T-helper 2 cell (primary cell): ENCODE measurements at regions not wholly inside any gene's neighbourhood (a gene's known extent, or its start where the extent isn't known, plus 50 kb on each side); places are given as distances from the start of the nearest gene placed in this dataset.
A peak's percentile ranks its signal among the peaks of the same experiment; 100 is the strongest.

Experiments
- DNase-seq, 5 experiments: peaks; one replicate each; pipeline versions ENCODE4 v3.0.0 to v3.0.0-alpha.2; 2012 to 2022

DNA sequence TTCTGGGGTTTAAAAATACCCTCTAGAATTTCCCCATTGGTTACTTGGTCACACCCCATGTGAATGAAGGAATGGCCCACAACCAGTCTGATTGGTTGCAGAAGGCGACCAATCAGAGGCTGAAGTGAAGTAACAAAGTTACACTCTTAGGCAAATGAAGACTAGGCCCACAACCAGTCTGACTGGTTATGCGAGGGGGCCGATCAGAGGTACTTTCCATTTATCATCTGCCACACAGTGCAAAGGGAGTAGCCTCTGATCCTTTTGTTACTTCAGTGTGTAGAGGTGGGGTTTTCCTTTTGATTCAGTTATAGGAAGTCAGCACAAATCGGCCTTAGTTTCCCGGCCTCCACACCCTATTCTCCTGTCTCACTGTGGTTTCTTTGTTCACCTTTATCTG, 61.2 kb upstream of the SGK1 start:
- peak in 1 of 5 experiments; percentile 27 for DNase-seq

DNA sequence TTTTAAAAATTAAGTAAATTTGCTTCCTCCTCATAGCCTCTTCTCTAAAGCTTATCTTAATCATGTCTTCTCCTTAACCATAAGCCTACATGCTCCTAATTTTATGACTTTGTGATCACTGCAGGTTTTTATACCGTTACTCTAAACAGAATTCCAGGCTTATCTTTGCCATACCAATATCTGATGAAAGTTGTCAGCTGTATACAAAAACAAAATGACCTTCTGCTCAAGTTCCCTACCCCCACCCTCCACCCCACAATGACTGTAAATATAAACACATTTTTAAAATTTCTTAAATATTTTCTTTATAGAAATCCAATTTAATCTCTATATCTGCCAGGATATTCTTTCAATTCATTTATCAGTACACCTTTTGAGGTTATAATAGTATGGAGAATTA, 60.5 kb upstream of the SGK1 start:
- DNase-seq = no peak

DNA sequence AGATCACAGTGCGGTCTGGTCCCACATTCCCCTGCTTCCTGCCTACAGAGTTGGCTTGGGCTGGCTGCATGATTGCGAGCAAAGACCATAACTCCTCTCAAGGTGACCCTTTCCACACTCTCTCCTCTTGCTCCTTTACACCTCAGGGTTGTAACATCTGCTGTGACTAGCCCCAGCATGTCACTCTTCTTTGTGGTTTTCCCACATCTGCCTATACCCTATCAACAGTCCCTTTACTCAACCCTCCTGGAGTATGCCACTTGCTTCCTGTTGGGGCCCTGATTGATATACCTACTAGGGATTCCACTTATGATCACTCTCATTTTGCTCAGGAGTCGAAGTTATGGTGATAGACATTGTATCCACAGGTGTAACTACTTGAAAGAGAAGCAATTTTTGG, 58.9 kb upstream of the SGK1 start:
- no peak for DNase-seq

DNA sequence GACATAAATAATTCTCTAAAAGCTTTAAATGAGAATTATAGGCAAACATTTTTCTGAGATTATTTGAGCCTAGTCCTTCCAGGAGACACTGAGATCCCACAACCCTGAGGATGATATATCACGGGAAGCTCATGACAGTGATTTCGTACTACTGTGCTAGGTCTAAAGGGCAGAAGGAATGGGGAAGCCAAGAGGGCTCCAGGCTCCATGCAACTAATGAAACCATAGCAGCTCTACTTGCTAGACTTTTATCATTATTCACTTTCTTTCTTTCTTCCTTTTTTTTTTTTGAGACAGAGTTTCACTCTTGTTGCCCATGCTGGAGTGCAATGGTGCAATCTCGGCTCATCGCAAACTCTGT, 57.3 kb upstream of the SGK1 start:
- no peak for DNase-seq

DNA sequence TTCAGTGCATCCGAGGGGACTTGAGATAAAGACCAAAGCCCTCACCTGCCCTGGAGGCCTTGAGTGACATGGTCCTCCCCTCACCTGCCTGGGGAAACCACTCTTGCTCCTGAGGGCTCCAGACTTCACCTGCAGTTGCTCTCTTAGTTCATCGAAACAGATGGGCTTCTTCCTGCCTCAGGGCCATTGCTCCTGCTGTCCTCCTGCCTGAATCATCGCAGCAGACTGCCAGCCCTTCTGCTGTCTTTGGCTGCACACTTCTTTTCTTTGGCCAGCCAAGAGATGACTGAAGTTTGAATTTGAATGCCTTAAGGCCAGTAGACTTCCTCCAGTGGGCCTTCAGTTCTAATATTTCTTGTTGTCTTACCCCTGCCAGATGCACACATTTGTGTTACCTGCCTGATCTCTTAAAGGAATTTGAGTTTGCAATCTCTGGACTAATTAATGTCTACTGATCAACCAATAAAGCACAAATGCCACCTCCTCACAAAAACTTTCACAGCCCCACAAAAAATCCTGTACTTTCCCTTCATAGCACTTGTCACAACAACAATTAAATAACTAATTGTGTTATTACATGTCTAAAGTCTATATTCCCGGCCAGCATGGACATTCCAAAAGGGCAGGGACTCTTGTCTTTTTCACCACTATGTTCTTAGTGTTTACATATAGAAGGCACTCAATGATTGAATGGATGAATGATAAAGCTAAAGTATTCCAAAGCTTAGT, 56.7 kb upstream of the SGK1 start:
- DNase-seq = no peak

DNA sequence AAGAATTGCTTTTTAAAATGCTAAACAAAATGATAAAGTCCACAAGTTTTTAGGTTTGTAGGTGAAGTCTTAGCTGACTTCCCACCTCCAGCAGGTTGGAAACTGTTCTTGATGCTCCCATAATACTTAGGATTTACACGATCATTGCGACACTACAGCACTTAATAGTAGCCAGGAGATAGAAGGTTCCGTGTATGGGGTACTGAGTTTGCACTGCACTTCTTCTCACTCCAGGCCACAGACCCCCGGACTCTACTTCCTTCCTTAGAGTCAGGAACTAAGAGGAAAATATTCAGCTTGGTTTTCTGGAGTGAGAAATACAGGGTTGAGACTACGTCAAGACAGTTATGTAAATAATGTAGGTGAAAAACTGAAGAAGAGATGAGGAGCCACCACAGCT, 56.1 kb upstream of the SGK1 start:
- no peak for DNase-seq

DNA sequence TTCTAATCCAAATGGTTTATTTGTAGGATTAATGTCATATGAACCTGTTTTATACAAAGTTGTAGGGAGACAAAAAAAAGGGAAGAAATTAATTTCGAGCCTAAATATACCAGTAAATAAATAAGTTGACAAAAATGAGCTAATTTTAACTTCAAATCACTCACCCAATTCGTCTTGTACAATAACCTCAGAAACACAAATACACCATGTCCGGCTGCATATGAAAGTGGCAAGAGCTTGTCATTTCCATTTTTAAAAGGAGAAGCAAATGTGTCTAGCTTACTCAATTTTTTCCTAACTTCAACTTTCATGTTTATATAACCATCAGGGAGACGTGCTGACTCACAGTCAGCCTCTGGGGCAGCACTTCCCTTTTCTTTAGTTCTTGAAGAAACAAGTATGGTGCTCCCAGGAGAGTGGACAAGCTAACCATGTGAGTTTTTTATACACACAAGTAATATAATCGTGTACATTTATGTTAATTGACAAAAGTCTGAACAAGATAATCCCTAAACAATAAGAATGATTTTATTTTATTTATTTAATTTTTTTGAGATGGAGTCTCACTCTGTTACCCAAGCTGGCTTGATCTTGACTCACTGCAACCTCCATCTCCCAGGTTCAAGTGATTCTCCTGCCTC, 55.5 kb upstream of the SGK1 start:
- DNase-seq = peak in 1 of 5 experiments; percentile 8

DNA sequence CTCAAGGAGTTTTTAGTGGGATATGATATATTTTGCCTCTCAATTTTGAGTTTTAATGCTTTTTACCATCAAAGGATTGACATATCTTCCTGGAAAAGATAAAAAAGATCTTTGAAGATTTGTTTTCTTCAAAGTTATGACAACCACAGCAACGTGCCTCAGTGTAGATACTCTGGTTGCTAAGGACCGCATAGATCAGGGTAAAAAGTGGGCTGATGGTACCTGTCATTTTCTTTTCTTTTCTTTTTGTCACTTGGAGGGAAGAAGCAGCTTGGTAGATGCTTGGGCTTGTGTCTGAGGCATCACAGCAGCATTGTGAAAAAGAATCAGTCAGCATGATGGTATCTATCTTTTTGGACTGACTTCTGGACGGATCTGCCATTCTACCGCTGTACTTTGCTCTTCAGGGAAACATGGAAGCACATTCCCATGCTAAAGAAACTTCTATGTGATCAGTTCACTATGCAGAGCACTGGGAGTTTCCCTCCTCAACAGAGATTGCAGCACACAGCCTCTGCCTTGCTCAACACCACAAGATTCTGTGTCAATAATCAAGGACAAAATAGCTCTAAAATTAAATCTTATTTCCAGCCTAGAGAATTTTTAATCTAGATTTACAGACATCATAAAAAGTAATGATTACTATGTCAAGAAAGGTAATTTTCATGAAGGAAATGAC, 54.8 kb upstream of the SGK1 start:
- DNase-seq = no peak

DNA sequence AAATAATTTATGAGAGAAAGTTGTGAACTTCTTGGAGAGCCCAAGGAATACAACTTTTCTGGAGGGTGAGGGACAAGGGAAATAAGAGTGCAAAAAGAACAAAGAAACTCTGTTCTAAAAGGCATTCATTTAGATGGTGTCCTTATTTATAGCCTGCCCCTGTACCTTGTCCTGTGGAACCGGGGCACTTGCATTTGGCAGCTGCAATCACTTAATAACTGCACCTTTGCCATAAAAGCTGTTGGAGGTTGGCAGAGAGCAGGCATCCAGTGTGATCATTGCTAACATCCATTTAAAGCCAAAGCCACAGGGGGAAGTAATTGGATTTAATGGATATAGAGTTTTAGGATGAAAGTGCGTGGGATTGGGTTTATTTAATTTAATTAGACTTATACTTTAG, 50.8 kb upstream of the SGK1 start:
- DNase-seq = no peak
